Right lobe of liver (tissue), 6 donors: ENCODE measurements at regions not wholly inside any gene's neighbourhood (a gene's known extent, or its start where the extent isn't known, plus 50 kb on each side); places are given as distances from the start of the nearest gene placed in this dataset.

Experiments
- ATAC-seq, 4 donors: fragments of 200-7000 bp; cut with Tn5 transposase; one replicate each; pipeline ENCODE4 v1.9.1; 2020; ENCODE audit warnings: mild to moderate bottlenecking in 4 of 4, moderate library complexity in 4 of 4
- DNase-seq, 3 donors: peaks; one replicate each; pipeline ENCODE4 v3.0.0-alpha.2; 2020
- H3K27ac ChIP-seq, 3 donors: fragments of 200-600 bp; one replicate each; pipeline ENCODE4 v1.8.0; 2022
- H3K27me3 ChIP-seq, 2 donors: fragments of 200-600 bp; one replicate each; pipeline ENCODE4 v1.8.0; 2022
- H3K36me3 ChIP-seq, 4 donors: fragments of 200-600 bp; sonication (generic) in 1 of 4; one replicate each; pipeline versions ENCODE4 v1.5.1 to v1.8.0; 2017 to 2022; ENCODE audit warnings: control low read depth in 1 of 4
- H3K4me1 ChIP-seq, 4 donors: fragments of 200-600 bp; sonication (generic) in 1 of 4; one replicate each; pipeline versions ENCODE4 v1.5.1 to v1.8.0; 2017 to 2022; ENCODE audit warnings: control low read depth in 1 of 4
- H3K4me3 ChIP-seq, 3 donors: fragments of 200-600 bp; one replicate each; pipeline ENCODE4 v1.8.0; 2022
- H3K9me3 ChIP-seq, 4 donors: fragments of 200-600 bp; sonication (generic) in 1 of 4; one replicate each; pipeline versions ENCODE4 v1.5.1 to v1.8.0; 2017 to 2022; ENCODE audit warnings: control low read depth in 1 of 4
- POLR2A ChIP-seq: fragments of 450-650 bp; IDR thresholded peaks from one replicate; pipeline ENCODE4 v1.6.1; 2017; ENCODE audit warnings: antibody characterized with exemption, mild to moderate bottlenecking
- WGBS: methylation state at CpG from one replicate; pipeline ENCODE4 v1.1.6; 2018; ENCODE audit warnings: low coverage, low lambda C conversion rate; ENCODE audit not compliant: insufficient coverage; ENCODE audit errors: missing lambda C conversion rate; 5-methylcytosine and 5-hydroxymethylcytosine counted together
- intact Hi-C, 2 donors: fragments of 100-400 bp; cut with DNase I; formaldehyde crosslinking; loops; one replicate each; pipeline versions ENCODE4 v1.11.2 to v1.14.1; 2022
- TF ChIP-seq, protein P1 (sequence below), 4 donors: fragments of 200-600 bp in 3 of 4; fragments of 450-650 bp in 1 of 4; IDR thresholded peaks; one replicate each; pipeline versions ENCODE4 v1.5.1 to v1.8.0; 2016 to 2022; ENCODE audit warnings: antibody characterized with exemption in 4 of 4, mild to moderate bottlenecking in 2 of 4
- donor health status: DM: no; HTN: yes; CAD: no.
- donor health status: DM: no; HTN: no; CAD: no.
- donor health status: DM: no; HTN: no; CAD: no.
- donor health status: DM: no; HTN: yes; CAD: no.
- donor health status: DM: no; HTN: yes; CAD: no.

DNA sequence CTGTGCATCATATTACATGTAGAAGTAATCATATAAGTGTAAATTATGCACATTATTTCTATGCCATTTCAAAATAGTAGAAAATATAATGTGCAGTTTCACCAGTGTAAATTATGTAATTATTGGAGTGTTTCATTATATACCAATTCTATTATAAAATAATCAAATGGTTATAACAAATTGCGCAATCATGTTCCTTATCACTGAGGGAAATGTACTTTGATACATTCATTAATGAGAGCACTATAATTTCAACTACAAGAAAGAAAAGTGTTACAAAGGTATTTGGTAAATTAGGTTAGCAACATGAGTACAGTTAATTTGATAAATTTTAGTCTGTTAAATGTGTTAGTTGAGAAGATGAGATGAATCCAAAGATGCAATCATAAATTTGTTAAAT, 421.5 kb upstream of the CDH10 start:
- intact Hi-C loops, result no loop called here
- Histone ChIP-seq H3K4me1 (no peaks in the 10 kb centered on the region), H3K4me3 (no peak overlapping the region), H3K27ac (no peak overlapping the region), H3K27me3 (no peaks in the 10 kb centered on the region), H3K9me3 (no peaks in the 10 kb centered on the region), H3K36me3 (no peaks in the 10 kb centered on the region)
- DNase-seq (no peak), ATAC-seq (no peak)
- TF ChIP-seq, protein P1, sequence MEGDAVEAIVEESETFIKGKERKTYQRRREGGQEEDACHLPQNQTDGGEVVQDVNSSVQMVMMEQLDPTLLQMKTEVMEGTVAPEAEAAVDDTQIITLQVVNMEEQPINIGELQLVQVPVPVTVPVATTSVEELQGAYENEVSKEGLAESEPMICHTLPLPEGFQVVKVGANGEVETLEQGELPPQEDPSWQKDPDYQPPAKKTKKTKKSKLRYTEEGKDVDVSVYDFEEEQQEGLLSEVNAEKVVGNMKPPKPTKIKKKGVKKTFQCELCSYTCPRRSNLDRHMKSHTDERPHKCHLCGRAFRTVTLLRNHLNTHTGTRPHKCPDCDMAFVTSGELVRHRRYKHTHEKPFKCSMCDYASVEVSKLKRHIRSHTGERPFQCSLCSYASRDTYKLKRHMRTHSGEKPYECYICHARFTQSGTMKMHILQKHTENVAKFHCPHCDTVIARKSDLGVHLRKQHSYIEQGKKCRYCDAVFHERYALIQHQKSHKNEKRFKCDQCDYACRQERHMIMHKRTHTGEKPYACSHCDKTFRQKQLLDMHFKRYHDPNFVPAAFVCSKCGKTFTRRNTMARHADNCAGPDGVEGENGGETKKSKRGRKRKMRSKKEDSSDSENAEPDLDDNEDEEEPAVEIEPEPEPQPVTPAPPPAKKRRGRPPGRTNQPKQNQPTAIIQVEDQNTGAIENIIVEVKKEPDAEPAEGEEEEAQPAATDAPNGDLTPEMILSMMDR (IDR thresholded peaks at IDR 0.05), result no peak
- no peak for TF ChIP-seq POLR2A
- 56% methylated on average over 1 of the region's 1 CpG for WGBS

DNA sequence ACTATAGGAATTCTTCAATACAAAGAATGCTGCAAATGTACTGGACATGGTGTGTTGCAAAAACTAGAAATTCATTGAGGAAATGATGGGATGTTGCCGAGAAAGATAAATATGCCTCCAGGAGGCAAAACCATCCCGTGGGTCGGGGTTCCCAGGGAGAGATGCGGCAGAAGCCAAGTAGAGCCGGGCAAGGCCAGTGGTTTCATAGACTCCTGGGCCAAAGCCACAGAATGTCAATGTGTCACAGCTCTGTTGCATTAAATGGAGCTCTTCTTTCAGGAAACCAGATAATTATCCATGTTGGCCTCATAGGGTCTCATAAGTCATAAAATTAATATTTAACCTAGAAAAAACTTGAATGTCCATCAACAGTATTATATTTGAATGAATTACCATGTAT, 419.5 kb upstream of the CDH10 start:
- no peak overlapping the region for H3K4me3 ChIP-seq
- TF ChIP-seq, protein P1 (IDR thresholded peaks at IDR 0.05), result no peak
- no peak for TF ChIP-seq POLR2A
- no peak for ATAC-seq
- H3K36me3 ChIP-seq, result no peaks in the 10 kb centered on the region
- intact Hi-C loops, result no loop called here
- H3K4me1 ChIP-seq, result no peaks in the 10 kb centered on the region
- H3K9me3 ChIP-seq, result no peaks in the 10 kb centered on the region
- no peak for DNase-seq
- H3K27ac ChIP-seq, result no peak overlapping the region
- 41% methylated on average over 3 of the region's 5 CpGs for WGBS
- no peaks in the 10 kb centered on the region for H3K27me3 ChIP-seq

DNA sequence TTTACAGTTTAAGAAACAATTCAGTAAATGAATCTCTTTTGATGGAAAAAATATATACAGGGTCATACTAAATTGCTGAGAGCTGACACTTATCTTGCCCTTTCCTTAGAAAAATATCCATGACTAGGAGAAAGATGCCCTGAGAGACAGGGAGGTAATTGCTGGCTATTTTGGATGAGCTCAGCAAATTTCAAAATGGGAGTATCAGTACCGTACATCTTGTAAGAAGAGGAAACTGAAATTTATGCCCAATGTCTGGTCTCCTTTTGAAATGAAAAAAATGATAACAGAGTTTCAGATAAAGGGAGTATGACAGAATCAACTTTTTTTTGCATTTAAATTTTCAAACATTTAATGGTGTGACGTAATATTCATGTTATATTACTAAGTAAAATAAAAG, 415.8 kb upstream of the CDH10 start:
- Histone ChIP-seq H3K27ac (no peak overlapping the region), H3K4me3 (no peak overlapping the region), H3K36me3 (no peaks in the 10 kb centered on the region), H3K9me3 (no peaks in the 10 kb centered on the region), H3K4me1 (no peaks in the 10 kb centered on the region), H3K27me3 (no peaks in the 10 kb centered on the region)
- DNase-seq (no peak), ATAC-seq (no peak)
- 28% methylated on average over 2 of the region's 2 CpGs for WGBS
- intact Hi-C loops, result no loop called here
- TF ChIP-seq, protein P1 (IDR thresholded peaks at IDR 0.05), result no peak
- TF ChIP-seq POLR2A, result no peak

DNA sequence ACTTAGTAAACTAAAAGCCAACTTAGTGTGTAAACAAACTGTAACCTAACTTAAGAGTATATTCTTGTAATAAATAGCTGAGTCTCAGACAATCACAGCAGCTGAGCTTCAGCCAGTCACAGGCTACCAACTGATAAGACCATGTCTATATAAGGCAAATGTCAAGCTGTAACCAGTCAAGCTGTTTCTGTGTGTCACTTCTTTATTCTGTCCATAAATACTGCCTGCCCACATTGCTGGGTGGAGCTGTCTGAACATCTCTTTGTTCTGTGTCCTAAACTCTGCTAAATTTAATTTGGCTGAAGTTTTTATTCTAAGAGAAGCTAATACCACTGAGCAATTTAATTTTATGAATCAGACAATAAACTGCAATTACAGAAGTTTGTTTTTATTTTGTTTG, 412.1 kb upstream of the CDH10 start:
- intact Hi-C loops, result no loop called here
- no peaks in the 10 kb centered on the region for H3K9me3 ChIP-seq
- H3K36me3 ChIP-seq, result no peaks in the 10 kb centered on the region
- no peak overlapping the region for H3K27ac ChIP-seq
- TF ChIP-seq, protein P1 (IDR thresholded peaks at IDR 0.05), result no peak
- TF ChIP-seq POLR2A, result no peak
- no peaks in the 10 kb centered on the region for H3K4me1 ChIP-seq
- DNase-seq (no peak), ATAC-seq (no peak)
- no peaks in the 10 kb centered on the region for H3K27me3 ChIP-seq
- no peak overlapping the region for H3K4me3 ChIP-seq

DNA sequence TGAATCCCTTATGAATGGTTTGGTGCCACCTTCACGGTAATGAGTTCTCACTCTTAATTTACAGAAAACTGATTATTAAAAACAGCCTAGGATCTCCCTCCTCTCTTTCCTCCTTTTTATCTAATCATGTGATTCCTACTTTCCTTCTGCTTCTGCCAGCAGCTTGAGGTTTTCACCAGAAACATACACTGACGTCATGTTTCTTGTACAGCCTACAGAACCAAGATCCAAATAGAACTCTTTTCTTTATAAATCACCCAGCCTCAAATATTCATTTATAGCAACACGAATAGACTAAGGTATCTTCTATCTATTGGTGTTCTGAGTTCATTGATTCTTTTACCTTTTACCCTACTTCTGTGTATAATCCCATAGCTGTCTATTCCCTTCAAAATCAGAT, 388.9 kb upstream of the CDH10 start:
- Histone ChIP-seq H3K4me1 (no peaks in the 10 kb centered on the region), H3K4me3 (no peak overlapping the region), H3K27me3 (no peaks in the 10 kb centered on the region), H3K36me3 (no peaks in the 10 kb centered on the region), H3K27ac (no peak overlapping the region), H3K9me3 (no peaks in the 10 kb centered on the region)
- DNase-seq (no peak), ATAC-seq (no peak)
- TF ChIP-seq, protein P1 (IDR thresholded peaks at IDR 0.05), result no peak
- TF ChIP-seq POLR2A, result no peak
- intact Hi-C loops, result no loop called here
- 28% methylated on average over 3 of the region's 3 CpGs for WGBS
